GM12878 (cell line): ENCODE measurements at regions not wholly inside any gene's neighbourhood (a gene's known extent, or its start where the extent isn't known, plus 50 kb on each side); places are given as distances from the start of the nearest gene placed in this dataset.

Source experiments
- ATAC-seq: fragments of 200-7000 bp; cut with Tn5 transposase; 3 replicates; pipeline ENCODE4 v1.9.1; 2020; ENCODE audit warnings: mild to moderate bottlenecking, moderate library complexity
- BruUV-seq: library from RNA; stranded (reverse); fragments of 400-500 nt; replicated peaks from 2 replicates; lab custom pipeline; 2021; lab: Mats Ljungman, UMichigan
- CTCF ChIA-PET: fragments of 300-600 bp; sonication (Branson Sonifier 250); formaldehyde crosslinking; extraction: SDS; loops from one replicate; lab custom pipeline; 2021; ENCODE audit warnings: inconsistent platforms; lab: Yijun Ruan, JAX
- POLR2A ChIA-PET: fragments of 350-600 bp; formaldehyde crosslinking; extraction: SDS; loops from one replicate; lab custom pipeline; 2021; ENCODE audit warnings: inconsistent platforms; lab: Charles Lee
- RAD21 ChIA-PET: fragments of 300-600 bp; sonication (Branson Sonifier 250); formaldehyde crosslinking; loops from one replicate; lab custom pipeline; 2023; ENCODE audit warnings: antibody characterized with exemption; ENCODE audit not compliant: unreplicated experiment; lab: Charles Lee
- SMC1A ChIA-PET: fragments of 300-600 bp; sonication (Branson Sonifier 250); formaldehyde crosslinking; loops from one replicate; lab custom pipeline; 2023; ENCODE audit not compliant: unreplicated experiment, uncharacterized antibody; lab: Charles Lee
- DNase-seq: peaks from one replicate; pipeline ENCODE4 v3.0.0-alpha.2; 2011; ENCODE audit warnings: low read depth, low spot score
- FAIRE-seq: peaks from 3 replicates; lab custom pipeline; 2011; peaks lifted over from hg19 to GRCh38; lab: Jason Lieb, UNC
- H2AFZ ChIP-seq: 2 replicates; pipeline ENCODE4 v1.6.0; 2011; ENCODE audit warnings: low read depth, low read length, control low read depth; ENCODE audit not compliant: control insufficient read depth
- H3K27ac ChIP-seq: 2 replicates; pipeline ENCODE4 v1.5.1; 2011; ENCODE audit warnings: control low read depth; ENCODE audit not compliant: control insufficient read depth, insufficient read depth
- H3K27me3 ChIP-seq, 2 experiments: replicated peaks in 1 of 2; 2 replicates each; pipeline versions ENCODE4 v1.6.0 to v1.6.1; 2011; ENCODE audit warnings: low read length in 1 of 2; ENCODE audit not compliant: control insufficient read depth in 2 of 2, insufficient read depth in 2 of 2
- H3K36me3 ChIP-seq, 2 experiments: 2 replicates each; pipeline ENCODE4 v1.5.1; 2011; ENCODE audit warnings: low read length in 1 of 2; ENCODE audit not compliant: control insufficient read depth in 2 of 2, insufficient read depth in 2 of 2
- H3K4me1 ChIP-seq: 2 replicates; pipeline ENCODE4 v1.6.1; 2011; ENCODE audit warnings: mild to moderate bottlenecking, low read length, moderate library complexity, mixed read lengths; ENCODE audit not compliant: control insufficient read depth, insufficient read depth
- H3K4me2 ChIP-seq: 2 replicates; pipeline ENCODE4 v1.6.0; 2011; ENCODE audit warnings: control low read depth; ENCODE audit not compliant: control insufficient read depth, insufficient read depth
- H3K4me3 ChIP-seq: fragments of 200-600 bp; sonication (generic); 2 replicates; pipeline ENCODE4 v1.5.1; 2016
- H3K79me2 ChIP-seq: 2 replicates; pipeline ENCODE4 v1.6.0; 2011; ENCODE audit warnings: low read length; ENCODE audit not compliant: control insufficient read depth, insufficient read depth
- H3K9ac ChIP-seq: 2 replicates; pipeline ENCODE4 v1.8.0; 2011; ENCODE audit warnings: low read length, control low read depth, mixed read lengths; ENCODE audit not compliant: control insufficient read depth, insufficient read depth
- H3K9me3 ChIP-seq: replicated peaks from 3 replicates; pipeline ENCODE4 v1.5.1; 2011; ENCODE audit warnings: mild to moderate bottlenecking, low read length; ENCODE audit not compliant: control insufficient read depth, insufficient read depth
- H4K20me1 ChIP-seq: 2 replicates; pipeline ENCODE4 v1.6.0; 2011; ENCODE audit not compliant: control insufficient read depth, insufficient read depth
- BHLHE40 ChIP-seq, 2 experiments: fragments of 450-650 bp in 1 of 2; IDR thresholded peaks; 2 replicates each; pipeline ENCODE4 v1.6.1; 2011 to 2017; ENCODE audit warnings: low read depth in 2 of 2, borderline replicate concordance in 1 of 2, improper control_type of control experiment in 1 of 2, low read length in 1 of 2, mild to moderate bottlenecking in 1 of 2
- E4F1 ChIP-seq: fragments of 450-650 bp; IDR thresholded peaks from 2 replicates; pipeline ENCODE4 v1.6.1; 2018; ENCODE audit warnings: borderline replicate concordance, mild to moderate bottlenecking; ENCODE audit not compliant: partially characterized antibody
- IKZF1 ChIP-seq: fragments of 450-650 bp; conservative IDR thresholded peaks from 2 replicates; pipeline ENCODE4 v1.6.1; 2017; ENCODE audit warnings: antibody characterized with exemption, mild to moderate bottlenecking
- NFIC ChIP-seq: IDR thresholded peaks from 2 replicates; pipeline ENCODE4 v1.6.1; 2012; ENCODE audit warnings: low read depth, mild to moderate bottlenecking, inconsistent platforms, low read length, moderate library complexity
- SIN3A ChIP-seq: IDR thresholded peaks from 2 replicates; pipeline ENCODE4 v1.6.1; 2012; ENCODE audit warnings: low read depth, low read length, improper control_type of control experiment
- SIX5 ChIP-seq: IDR thresholded peaks from 2 replicates; pipeline ENCODE4 v1.6.1; 2011; ENCODE audit warnings: mild to moderate bottlenecking, low read depth, low read length, moderate library complexity; ENCODE audit not compliant: severe bottlenecking
- SMC3 ChIP-seq: IDR thresholded peaks from 2 replicates; pipeline ENCODE4 v1.6.1; 2011; ENCODE audit warnings: low read length, improper control_type of control experiment, borderline replicate concordance
- WRNIP1 ChIP-seq: IDR thresholded peaks from 2 replicates; pipeline ENCODE4 v1.6.1; 2011; ENCODE audit warnings: low read depth, low read length, improper control_type of control experiment, borderline replicate concordance
- ZNF274 ChIP-seq: IDR thresholded peaks from one replicate; pipeline ENCODE4 v1.8.0; 2011; ENCODE audit not compliant: insufficient read length, insufficient read depth
- WGBS: methylation state at CpG from one replicate; pipeline ENCODE4 v1.1.6; 2016; ENCODE audit warnings: low lambda C conversion rate; ENCODE audit not compliant: insufficient replicate concordance, insufficient coverage; ENCODE audit errors: missing lambda C conversion rate; 5-methylcytosine and 5-hydroxymethylcytosine counted together
- in situ Hi-C: fragments of 300-500 bp; cut with MboI; formaldehyde crosslinking; loops from 9 replicates; pipeline ENCODE4 v1.14.3; 2018; ENCODE audit warnings: mixed read lengths
- intact Hi-C: fragments of 100-400 bp; cut with micrococcal nuclease; formaldehyde crosslinking; loops from one replicate; pipeline ENCODE4 v1.14.2; 2022; ENCODE audit not compliant: unreplicated experiment
- TF ChIP-seq, protein P1 (sequence below): fragments of 450-650 bp; IDR thresholded peaks from 2 replicates; pipeline ENCODE4 v1.6.1; 2018; ENCODE audit warnings: mild to moderate bottlenecking, low read depth, moderate library complexity; ENCODE audit not compliant: partially characterized antibody
- TF ChIP-seq, protein P2 (sequence below): fragments of 450-650 bp; formaldehyde crosslinking; IDR thresholded peaks from 2 replicates; pipeline ENCODE4 v1.4.0; 2020; ENCODE audit warnings: mild to moderate bottlenecking, moderate library complexity

DNA sequence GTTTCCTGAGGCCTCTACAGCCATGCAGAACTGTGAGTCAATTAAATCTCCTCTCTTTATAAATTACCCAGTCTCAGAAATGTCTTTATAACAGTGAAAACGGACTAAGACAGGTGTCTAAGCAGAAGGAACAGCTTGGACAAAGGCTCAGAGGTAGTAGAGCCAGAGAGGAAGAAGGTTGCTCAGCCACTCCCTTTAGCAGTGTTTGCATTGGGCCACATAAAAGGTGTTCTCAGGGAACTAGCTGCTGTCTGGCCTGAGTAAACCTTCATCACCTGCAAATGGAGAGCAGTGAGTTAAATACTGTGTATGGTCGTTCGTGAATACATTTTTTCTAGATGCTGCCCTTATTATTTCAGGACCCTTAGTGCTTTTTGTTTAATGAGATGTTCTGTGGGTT, 383.4 kb downstream of the EFNB2 start:
- no peak overlapping the region for H3K27ac ChIP-seq
- no peak for DNase-seq
- TF ChIP-seq SIN3A: no peak
- no peak for TF ChIP-seq BHLHE40 (IDR thresholded peaks at IDR 0.05; ENCODE audit: borderline replicate concordance in 1 of 2, low read depth in 2 of 2, low read length in 1 of 2)
- no peak for TF ChIP-seq SMC3
- TF ChIP-seq WRNIP1: no peak
- TF ChIP-seq, protein P1, sequence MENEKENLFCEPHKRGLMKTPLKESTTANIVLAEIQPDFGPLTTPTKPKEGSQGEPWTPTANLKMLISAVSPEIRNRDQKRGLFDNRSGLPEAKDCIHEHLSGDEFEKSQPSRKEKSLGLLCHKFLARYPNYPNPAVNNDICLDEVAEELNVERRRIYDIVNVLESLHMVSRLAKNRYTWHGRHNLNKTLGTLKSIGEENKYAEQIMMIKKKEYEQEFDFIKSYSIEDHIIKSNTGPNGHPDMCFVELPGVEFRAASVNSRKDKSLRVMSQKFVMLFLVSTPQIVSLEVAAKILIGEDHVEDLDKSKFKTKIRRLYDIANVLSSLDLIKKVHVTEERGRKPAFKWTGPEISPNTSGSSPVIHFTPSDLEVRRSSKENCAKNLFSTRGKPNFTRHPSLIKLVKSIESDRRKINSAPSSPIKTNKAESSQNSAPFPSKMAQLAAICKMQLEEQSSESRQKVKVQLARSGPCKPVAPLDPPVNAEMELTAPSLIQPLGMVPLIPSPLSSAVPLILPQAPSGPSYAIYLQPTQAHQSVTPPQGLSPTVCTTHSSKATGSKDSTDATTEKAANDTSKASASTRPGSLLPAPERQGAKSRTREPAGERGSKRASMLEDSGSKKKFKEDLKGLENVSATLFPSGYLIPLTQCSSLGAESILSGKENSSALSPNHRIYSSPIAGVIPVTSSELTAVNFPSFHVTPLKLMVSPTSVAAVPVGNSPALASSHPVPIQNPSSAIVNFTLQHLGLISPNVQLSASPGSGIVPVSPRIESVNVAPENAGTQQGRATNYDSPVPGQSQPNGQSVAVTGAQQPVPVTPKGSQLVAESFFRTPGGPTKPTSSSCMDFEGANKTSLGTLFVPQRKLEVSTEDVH: no peak
- TF ChIP-seq, protein P2, sequence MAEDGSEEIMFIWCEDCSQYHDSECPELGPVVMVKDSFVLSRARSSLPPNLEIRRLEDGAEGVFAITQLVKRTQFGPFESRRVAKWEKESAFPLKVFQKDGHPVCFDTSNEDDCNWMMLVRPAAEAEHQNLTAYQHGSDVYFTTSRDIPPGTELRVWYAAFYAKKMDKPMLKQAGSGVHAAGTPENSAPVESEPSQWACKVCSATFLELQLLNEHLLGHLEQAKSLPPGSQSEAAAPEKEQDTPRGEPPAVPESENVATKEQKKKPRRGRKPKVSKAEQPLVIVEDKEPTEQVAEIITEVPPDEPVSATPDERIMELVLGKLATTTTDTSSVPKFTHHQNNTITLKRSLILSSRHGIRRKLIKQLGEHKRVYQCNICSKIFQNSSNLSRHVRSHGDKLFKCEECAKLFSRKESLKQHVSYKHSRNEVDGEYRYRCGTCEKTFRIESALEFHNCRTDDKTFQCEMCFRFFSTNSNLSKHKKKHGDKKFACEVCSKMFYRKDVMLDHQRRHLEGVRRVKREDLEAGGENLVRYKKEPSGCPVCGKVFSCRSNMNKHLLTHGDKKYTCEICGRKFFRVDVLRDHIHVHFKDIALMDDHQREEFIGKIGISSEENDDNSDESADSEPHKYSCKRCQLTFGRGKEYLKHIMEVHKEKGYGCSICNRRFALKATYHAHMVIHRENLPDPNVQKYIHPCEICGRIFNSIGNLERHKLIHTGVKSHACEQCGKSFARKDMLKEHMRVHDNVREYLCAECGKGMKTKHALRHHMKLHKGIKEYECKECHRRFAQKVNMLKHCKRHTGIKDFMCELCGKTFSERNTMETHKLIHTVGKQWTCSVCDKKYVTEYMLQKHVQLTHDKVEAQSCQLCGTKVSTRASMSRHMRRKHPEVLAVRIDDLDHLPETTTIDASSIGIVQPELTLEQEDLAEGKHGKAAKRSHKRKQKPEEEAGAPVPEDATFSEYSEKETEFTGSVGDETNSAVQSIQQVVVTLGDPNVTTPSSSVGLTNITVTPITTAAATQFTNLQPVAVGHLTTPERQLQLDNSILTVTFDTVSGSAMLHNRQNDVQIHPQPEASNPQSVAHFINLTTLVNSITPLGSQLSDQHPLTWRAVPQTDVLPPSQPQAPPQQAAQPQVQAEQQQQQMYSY (CRISPR knock-in tag): no peak
- no peak for TF ChIP-seq NFIC
- no peak for TF ChIP-seq ZNF274
- no peak for TF ChIP-seq SIX5
- no peak for TF ChIP-seq IKZF1
- TF ChIP-seq E4F1: no peak
- in situ Hi-C loops (no loop called here), intact Hi-C loops (no loop called here)
- SMC1A ChIA-PET: interaction anchor here (1.2 to 1.6 kb wide), 2 partner anchors 9 to 24 kb away, joined by 3 to 7 read pairs; no protein-coding TSS in a partner anchor
- H3K4me3 ChIP-seq: no peak overlapping the region
- H3K36me3 ChIP-seq: no peaks in the 10 kb centered on the region
- H3K4me2 ChIP-seq: no peak overlapping the region
- BruUV-seq: no TSS peak
- H3K27me3 ChIP-seq: no peaks in the 10 kb centered on the region
- no peak for FAIRE-seq
- CTCF ChIA-PET: interaction anchor here (0.6 kb wide), 1 partner anchor 266 kb away, joined by 3 read pairs; no protein-coding TSS in a partner anchor
- H2AFZ ChIP-seq: no peak overlapping the region
- ATAC-seq: no peak
- WGBS: 2% methylated on average over 3 of the region's 3 CpGs
- RAD21 ChIA-PET: no interaction called here
- H4K20me1 ChIP-seq: no peaks in the 10 kb centered on the region
- POLR2A ChIA-PET: no interaction called here
- H3K79me2 ChIP-seq: no peaks in the 10 kb centered on the region
- no peak overlapping the region for H3K9ac ChIP-seq
- H3K9me3 ChIP-seq: no peaks in the 10 kb centered on the region
- H3K4me1 ChIP-seq: no peaks in the 10 kb centered on the region
